Testis (tissue), 2 donors: ENCODE measurements at regions not wholly inside any gene's neighbourhood (a gene's known extent, or its start where the extent isn't known, plus 50 kb on each side); places are given as distances from the start of the nearest gene placed in this dataset.

Experiments
- DNase-seq: peaks from one replicate; pipeline ENCODE4 v3.0.0-alpha.2; 2019
- H3K27ac ChIP-seq, 2 donors: fragments of 200-600 bp; sonication (generic); one replicate each; pipeline ENCODE4 v1.5.1; 2019
- H3K27me3 ChIP-seq: fragments of 200-600 bp; sonication (generic); one replicate; pipeline ENCODE4 v1.5.1; 2019
- H3K36me3 ChIP-seq: fragments of 200-600 bp; sonication (generic); one replicate; pipeline ENCODE4 v1.5.1; 2017; ENCODE audit warnings: low read depth; ENCODE audit errors: missing control alignments
- H3K4me1 ChIP-seq: fragments of 200-600 bp; sonication (generic); one replicate; pipeline ENCODE4 v1.5.1; 2019
- H3K4me3 ChIP-seq, 2 donors: fragments of 200-600 bp; sonication (generic); one replicate each; pipeline ENCODE4 v1.5.1; 2017 to 2019
- H3K9me3 ChIP-seq: fragments of 200-600 bp; sonication (generic); one replicate; pipeline ENCODE4 v1.5.1; 2017
- CTCF ChIP-seq, 3 experiments: fragments of 450-650 bp in 2 of 3; fragments of 200-600 bp in 1 of 3; sonication (generic) in 1 of 3; IDR thresholded peaks; one replicate each; pipeline ENCODE4 v1.5.1; 2016 to 2019; ENCODE audit warnings: antibody characterized with exemption in 3 of 3, mild to moderate bottlenecking in 2 of 3, moderate library complexity in 1 of 3
- POLR2A ChIP-seq: fragments of 450-650 bp; IDR thresholded peaks from one replicate; pipeline ENCODE4 v1.6.1; 2017; ENCODE audit warnings: antibody characterized with exemption, mild to moderate bottlenecking, moderate library complexity
- WGBS, 2 donors: methylation state at CpG; one replicate each; pipeline ENCODE4 v1.1.5; 2018; 5-methylcytosine and 5-hydroxymethylcytosine counted together
- intact Hi-C: fragments of 100-400 bp; cut with DNase I; formaldehyde crosslinking; loops from one replicate; pipeline ENCODE4 v1.15.1; 2023; ENCODE audit warnings: low total_unique reads

DNA sequence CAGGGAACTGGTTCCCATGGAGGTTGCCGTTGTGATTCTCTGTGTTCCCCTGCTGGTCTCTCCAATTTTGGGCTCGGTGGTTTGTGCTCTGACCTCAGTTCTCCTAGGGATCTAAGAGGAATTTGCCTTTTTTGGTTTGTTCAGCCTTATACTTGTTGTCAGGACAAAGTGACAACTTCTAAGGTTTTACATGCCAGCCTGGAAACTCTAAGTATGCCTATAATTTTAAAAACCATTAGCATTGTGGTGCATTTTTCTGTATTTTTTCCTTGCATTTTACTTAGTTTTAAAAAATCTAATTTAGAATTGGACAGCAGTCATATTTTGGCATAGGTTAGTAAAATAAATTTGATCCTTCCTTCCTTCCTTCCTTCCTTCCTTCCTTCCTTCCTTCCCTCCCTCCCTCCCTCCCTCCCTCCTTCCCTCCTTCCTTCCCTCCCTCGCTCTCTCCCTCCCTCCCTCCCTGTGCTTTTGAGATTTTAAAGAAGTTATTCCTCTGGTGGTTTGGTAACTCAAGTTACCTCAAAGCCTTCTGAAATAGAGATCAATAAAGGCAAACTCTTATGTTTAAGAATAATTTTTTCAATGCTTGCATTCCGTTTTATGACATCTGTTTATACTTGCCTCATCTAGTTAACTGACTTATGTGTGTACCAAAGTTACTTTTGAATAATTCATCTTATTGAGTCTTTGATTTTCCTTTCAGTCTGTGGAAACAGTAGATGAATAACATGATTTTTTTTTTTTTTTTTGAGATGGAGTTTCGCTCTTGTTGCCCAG is 141.3 kb upstream of the RGS17 start:
- H3K27ac ChIP-seq: no peak overlapping the region
- no peaks in the 10 kb centered on the region for H3K4me1 ChIP-seq
- no peak overlapping the region for H3K4me3 ChIP-seq
- no peaks in the 10 kb centered on the region for H3K9me3 ChIP-seq
- no peak for DNase-seq
- no peaks in the 10 kb centered on the region for H3K27me3 ChIP-seq
- intact Hi-C loops: no loop called here
- WGBS, 2 donors: 82 to 83% methylated on average over 5 of the region's 5 CpGs
- no peaks in the 10 kb centered on the region for H3K36me3 ChIP-seq
- TF ChIP-seq CTCF (IDR thresholded peaks at IDR 0.05) (no peak), POLR2A (no peak)

DNA sequence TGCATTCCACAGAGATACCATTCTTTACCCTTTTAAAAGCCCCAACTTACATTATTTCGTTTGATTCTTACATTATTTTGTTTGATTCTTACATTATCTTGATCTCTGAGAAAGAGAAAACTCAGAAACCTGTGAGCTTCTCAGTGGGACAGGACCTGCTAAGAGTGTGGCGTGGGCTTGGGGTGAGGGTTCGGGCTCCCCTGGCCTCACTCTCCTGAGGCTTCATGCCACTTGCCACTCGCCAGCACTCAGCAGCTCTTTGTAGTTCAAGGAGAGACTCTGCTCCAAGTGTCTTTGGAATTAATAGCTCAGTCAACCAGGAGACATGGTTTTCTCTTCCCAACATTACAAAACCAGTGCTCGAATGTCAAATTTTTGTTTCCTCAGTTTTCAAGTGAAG is 132.4 kb upstream of the RGS17 start:
- no peaks in the 10 kb centered on the region for H3K36me3 ChIP-seq
- no peaks in the 10 kb centered on the region for H3K4me1 ChIP-seq
- WGBS, 2 donors: 80 to 85% methylated on average over 5 of the region's 5 CpGs
- no peak for DNase-seq
- no peak overlapping the region for H3K4me3 ChIP-seq
- no peaks in the 10 kb centered on the region for H3K9me3 ChIP-seq
- H3K27me3 ChIP-seq: no peaks in the 10 kb centered on the region
- intact Hi-C loops: no loop called here
- no peak overlapping the region for H3K27ac ChIP-seq
- TF ChIP-seq CTCF (IDR thresholded peaks at IDR 0.05) (no peak), POLR2A (no peak)

DNA sequence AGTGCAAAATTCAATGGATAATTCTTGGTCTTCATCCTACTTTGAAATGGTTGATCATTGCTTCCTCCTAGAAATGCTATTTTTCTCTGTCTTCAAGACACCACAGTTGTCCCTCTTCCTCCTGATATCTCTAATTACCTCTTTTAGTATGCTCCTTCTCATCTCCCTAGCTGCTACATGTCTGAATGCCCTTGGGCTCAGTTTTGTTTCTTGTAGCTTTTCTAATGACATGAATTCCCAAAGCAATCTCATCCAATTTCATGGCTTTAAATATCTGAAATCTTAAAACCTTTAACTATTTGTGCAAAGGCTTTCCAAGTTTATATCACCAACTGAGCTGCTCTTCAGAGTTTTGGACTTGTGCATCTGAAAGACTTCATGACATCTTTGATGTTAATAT is 120.2 kb upstream of the RGS17 start:
- Histone ChIP-seq H3K4me3 (no peak overlapping the region), H3K27me3 (no peaks in the 10 kb centered on the region), H3K4me1 (no peaks in the 10 kb centered on the region), H3K36me3 (no peaks in the 10 kb centered on the region), H3K9me3 (no peaks in the 10 kb centered on the region), H3K27ac (no peak overlapping the region)
- intact Hi-C loops: no loop called here
- DNase-seq: no peak
- TF ChIP-seq CTCF (IDR thresholded peaks at IDR 0.05): no peak
- no peak for TF ChIP-seq POLR2A

- no peak for TF ChIP-seq CTCF (IDR thresholded peaks at IDR 0.05)
- no peak for TF ChIP-seq POLR2A
- H3K4me3 ChIP-seq: no peak overlapping the region
- WGBS, 2 donors: 55 to 65% methylated on average over 3 of the region's 3 CpGs
- H3K27ac ChIP-seq: no peak overlapping the region
- no peaks in the 10 kb centered on the region for H3K9me3 ChIP-seq
- H3K36me3 ChIP-seq: no peaks in the 10 kb centered on the region
- DNase-seq: no peak
- no peaks in the 10 kb centered on the region for H3K27me3 ChIP-seq
- no peaks in the 10 kb centered on the region for H3K4me1 ChIP-seq
- intact Hi-C loops: no loop called here
These were observed 106.6 kb upstream of the RGS17 start for GRCh38 chr6:153237670-153238069.

GRCh38 chr6:153231048-153231646 is 100.1 kb upstream of the RGS17 start:
- H3K27ac ChIP-seq: no peak overlapping the region
- 5 to 9% methylated on average over 12 of the region's 12 CpGs for WGBS, 2 donors
- intact Hi-C loops: no loop called here
- no peaks in the 10 kb centered on the region for H3K4me1 ChIP-seq
- H3K4me3 ChIP-seq: no peak overlapping the region
- DNase-seq: peak; percentile 84
- H3K27me3 ChIP-seq: no peaks in the 10 kb centered on the region
- no peaks in the 10 kb centered on the region for H3K9me3 ChIP-seq
- H3K36me3 ChIP-seq: no peaks in the 10 kb centered on the region
- TF ChIP-seq POLR2A (no peak), CTCF (IDR thresholded peaks at IDR 0.05) (peak; percentile 87 to 93 (median 87))
